ENCODE measurements at regions not wholly inside any gene's neighbourhood (a gene's known extent, or its start where the extent isn't known, plus 50 kb on each side); places are given as distances from the start of the nearest gene placed in this dataset.

DNA sequence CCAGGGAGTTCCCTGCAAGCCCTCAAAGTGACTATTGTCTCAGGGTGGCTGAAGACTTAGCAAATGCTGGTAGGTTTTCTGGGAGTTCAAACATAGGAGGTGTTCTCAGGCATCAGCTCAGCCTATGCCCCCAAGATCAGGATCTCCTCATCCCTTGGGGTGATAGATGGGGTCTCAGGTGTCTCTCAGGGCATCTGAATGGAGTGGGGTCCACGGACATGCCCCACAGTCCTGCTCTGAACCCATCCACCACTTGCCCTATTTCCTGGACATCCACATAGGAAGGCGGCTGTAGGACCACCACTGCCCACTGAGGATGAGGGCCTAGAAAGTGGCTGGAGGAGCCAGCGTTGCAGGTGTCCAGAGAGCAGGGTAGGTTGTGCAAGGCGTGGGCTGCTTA lies 287.0 kb upstream of the CXCR4 start:
- Histone ChIP-seq H3K4me2 (ENCODE audit: insufficient read depth, low read length) (no peak overlapping the region), H3K9me1 (ENCODE audit: control insufficient read depth, insufficient read depth, low read length) (no peaks in the 10 kb centered on the region), H2AFZ (ENCODE audit: low read depth, low read length) (no peak overlapping the region), H3K36me3 (ENCODE audit: control insufficient read depth, insufficient read depth, low read length) (no peaks in the 10 kb centered on the region), H3K9me3 (replicated peaks; ENCODE audit: control insufficient read depth, insufficient read depth, low read depth, low read length) (no peaks in the 10 kb centered on the region), H4K20me1 (replicated peaks; ENCODE audit: control insufficient read depth, insufficient read depth, low read length) (no peaks in the 10 kb centered on the region), H3K4me1 (replicated peaks in 1 of 2; ENCODE audit: control insufficient read depth in 2 of 2, insufficient read depth in 2 of 2, low read length in 2 of 2) (no peaks in the 10 kb centered on the region), H3K4me3 (no peak overlapping the region), H3K27me3 (ENCODE audit: control insufficient read depth in 2 of 2, insufficient read depth in 2 of 2, low read length in 2 of 2) (peaks cover 0 to 6% of the 10 kb centered on the region in 2 experiments; a peak in 1 of 5 replicates), H3K79me2 (ENCODE audit: control insufficient read depth, insufficient read depth, low read length) (no peaks in the 10 kb centered on the region), H3K27ac (ENCODE audit: extremely low read depth, low read depth, low read length) (no peak overlapping the region), H3K9ac (ENCODE audit: insufficient read depth in 1 of 2, low read depth in 2 of 2, low read length in 2 of 2) (no peak overlapping the region)
- ATAC-seq (no peak), DNase-seq (ENCODE audit: extremely low read depth in 1 of 4, low spot score in 3 of 4) (no peak), FAIRE-seq (no peak)
- CTCF ChIA-PET (ENCODE audit: low intra/inter-chr PET ratio), result no interaction called here
- in situ Hi-C loops (cut with MboI), result loop anchor here (25.0 kb wide), 1 partner anchor 1432 kb away; no protein-coding TSS in a partner anchor
- POLR2A ChIA-PET, result interaction anchor here (0.6 kb wide), 1 partner anchor 439 kb away, joined by 3 read pairs; no protein-coding TSS in a partner anchor
- 0% methylated on average over 3 of the region's 4 CpGs for WGBS (ENCODE audit: insufficient coverage, low coverage, missing lambda C conversion rate)
- intact Hi-C loops (cut with micrococcal nuclease), result no loop called here
- BruUV-seq (replicated peaks), result no TSS peak
- TF ChIP-seq NR2C1 (IDR thresholded peaks at IDR 0.05) (no peak), NR2C1 (tag; IDR thresholded peaks at IDR 0.05) (no peak), ZNF23 (CRISPR knock-in tag; IDR thresholded peaks at IDR 0.05) (no peak), SMC3 (conservative IDR thresholded peaks at IDR 0.05; ENCODE audit: insufficient read depth, low read depth, low read length) (no peak), KLF1 (tag; IDR thresholded peaks at IDR 0.05) (no peak), ESRRB (CRISPR knock-in tag; IDR thresholded peaks at IDR 0.05; ENCODE audit: borderline replicate concordance) (no peak), JUNB (CRISPR knock-in tag; conservative IDR thresholded peaks at IDR 0.05) (no peak)
- TF ChIP-seq, protein P1, sequence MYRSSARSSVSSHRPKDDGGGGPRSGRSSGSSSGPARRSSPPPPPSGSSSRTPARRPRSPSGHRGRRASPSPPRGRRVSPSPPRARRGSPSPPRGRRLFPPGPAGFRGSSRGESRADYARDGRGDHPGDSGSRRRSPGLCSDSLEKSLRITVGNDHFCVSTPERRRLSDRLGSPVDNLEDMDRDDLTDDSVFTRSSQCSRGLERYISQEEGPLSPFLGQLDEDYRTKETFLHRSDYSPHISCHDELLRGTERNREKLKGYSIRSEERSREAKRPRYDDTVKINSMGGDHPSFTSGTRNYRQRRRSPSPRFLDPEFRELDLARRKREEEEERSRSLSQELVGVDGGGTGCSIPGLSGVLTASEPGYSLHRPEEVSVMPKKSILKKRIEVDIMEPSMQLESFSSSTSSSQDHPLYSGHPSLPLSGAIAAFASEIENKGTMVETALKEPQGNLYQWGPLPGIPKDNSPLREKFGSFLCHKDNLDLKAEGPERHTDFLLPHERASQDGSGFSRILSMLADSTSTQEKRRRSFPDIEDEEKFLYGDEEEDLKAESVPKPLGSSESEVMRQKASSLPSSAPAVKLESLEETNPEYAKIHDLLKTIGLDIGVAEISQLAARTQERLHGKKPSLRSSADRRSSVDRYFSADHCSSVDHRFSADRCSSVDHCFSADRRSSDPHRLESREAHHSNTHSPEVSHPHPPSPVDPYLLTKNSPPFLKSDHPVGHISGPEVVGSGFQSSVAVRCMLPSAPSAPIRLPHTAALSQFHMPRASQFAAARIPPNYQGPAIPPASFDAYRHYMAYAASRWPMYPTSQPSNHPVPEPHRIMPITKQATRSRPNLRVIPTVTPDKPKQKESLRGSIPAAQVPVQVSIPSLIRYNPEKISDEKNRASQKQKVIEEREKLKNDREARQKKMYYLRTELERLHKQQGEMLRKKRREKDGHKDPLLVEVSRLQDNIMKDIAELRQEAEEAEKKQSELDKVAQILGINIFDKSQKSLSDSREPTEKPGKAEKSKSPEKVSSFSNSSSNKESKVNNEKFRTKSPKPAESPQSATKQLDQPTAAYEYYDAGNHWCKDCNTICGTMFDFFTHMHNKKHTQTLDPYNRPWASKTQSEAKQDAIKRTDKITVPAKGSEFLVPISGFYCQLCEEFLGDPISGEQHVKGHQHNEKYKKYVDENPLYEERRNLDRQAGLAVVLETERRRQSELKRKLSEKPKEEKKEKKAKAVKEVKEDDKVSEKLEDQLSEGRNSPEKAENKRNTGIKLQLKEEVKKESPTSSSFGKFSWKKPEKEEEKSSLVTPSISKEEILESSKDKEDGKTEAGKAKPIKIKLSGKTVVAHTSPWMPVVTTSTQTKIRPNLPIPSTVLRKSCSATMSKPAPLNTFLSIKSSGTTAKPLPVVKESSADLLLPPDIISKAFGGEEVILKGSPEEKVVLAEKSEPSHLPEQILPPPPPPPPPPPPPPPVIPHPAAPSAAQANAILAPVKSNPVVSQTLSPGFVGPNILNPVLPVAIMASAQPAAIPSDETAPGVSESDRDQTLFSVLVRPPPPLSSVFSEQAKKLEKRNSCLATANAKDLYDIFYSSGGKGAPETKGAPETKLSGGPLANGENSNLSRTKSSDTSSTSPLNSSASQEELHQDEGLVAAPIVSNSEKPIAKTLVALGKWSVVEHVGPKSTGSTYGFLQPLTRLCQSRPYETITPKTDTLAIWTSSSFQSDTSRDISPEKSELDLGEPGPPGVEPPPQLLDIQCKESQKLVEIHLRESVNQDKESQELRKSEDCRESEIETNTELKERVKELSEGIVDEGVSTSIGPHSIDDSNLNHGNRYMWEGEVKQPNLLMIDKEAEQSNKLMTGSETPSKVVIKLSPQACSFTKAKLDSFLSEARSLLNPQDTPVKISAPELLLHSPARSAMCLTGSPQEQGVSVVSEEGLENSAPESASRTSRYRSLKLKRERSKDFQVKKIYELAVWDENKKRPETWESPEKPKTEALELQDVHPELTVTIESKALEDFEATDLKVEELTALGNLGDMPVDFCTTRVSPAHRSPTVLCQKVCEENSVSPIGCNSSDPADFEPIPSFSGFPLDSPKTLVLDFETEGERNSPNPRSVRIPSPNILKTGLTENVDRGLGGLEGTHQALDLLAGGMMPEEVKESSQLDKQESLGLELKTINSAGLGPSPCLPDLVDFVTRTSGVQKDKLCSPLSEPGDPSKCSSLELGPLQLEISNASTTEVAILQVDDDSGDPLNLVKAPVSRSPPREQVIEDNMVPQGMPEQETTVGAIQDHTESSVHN (IDR thresholded peaks at IDR 0.05; ENCODE audit: borderline replicate concordance in 1 of 2, low read depth in 1 of 2), result no peak
- TF ChIP-seq, protein P2, sequence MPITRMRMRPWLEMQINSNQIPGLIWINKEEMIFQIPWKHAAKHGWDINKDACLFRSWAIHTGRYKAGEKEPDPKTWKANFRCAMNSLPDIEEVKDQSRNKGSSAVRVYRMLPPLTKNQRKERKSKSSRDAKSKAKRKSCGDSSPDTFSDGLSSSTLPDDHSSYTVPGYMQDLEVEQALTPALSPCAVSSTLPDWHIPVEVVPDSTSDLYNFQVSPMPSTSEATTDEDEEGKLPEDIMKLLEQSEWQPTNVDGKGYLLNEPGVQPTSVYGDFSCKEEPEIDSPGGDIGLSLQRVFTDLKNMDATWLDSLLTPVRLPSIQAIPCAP (CRISPR knock-in tag; IDR thresholded peaks at IDR 0.05; ENCODE audit: borderline replicate concordance), result no peak
- TF ChIP-seq, protein P3, sequence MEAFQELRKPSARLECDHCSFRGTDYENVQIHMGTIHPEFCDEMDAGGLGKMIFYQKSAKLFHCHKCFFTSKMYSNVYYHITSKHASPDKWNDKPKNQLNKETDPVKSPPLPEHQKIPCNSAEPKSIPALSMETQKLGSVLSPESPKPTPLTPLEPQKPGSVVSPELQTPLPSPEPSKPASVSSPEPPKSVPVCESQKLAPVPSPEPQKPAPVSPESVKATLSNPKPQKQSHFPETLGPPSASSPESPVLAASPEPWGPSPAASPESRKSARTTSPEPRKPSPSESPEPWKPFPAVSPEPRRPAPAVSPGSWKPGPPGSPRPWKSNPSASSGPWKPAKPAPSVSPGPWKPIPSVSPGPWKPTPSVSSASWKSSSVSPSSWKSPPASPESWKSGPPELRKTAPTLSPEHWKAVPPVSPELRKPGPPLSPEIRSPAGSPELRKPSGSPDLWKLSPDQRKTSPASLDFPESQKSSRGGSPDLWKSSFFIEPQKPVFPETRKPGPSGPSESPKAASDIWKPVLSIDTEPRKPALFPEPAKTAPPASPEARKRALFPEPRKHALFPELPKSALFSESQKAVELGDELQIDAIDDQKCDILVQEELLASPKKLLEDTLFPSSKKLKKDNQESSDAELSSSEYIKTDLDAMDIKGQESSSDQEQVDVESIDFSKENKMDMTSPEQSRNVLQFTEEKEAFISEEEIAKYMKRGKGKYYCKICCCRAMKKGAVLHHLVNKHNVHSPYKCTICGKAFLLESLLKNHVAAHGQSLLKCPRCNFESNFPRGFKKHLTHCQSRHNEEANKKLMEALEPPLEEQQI (IDR thresholded peaks at IDR 0.05), result no peak
